Caco-2 (cell line): ENCODE measurements at regions not wholly inside any gene's neighbourhood (a gene's known extent, or its start where the extent isn't known, plus 50 kb on each side); places are given as distances from the start of the nearest gene placed in this dataset.

ENCODE experiments used
- BruUV-seq: library from RNA; stranded (reverse); fragments of 400-500 nt; replicated peaks from 2 replicates; lab custom pipeline; 2021; lab: Mats Ljungman, UMichigan
- CTCF ChIA-PET: fragments of 300-600 bp; sonication (Branson Sonifier 250); formaldehyde crosslinking; loops from one replicate; lab custom pipeline; 2022; ENCODE audit warnings: antibody characterized with exemption; lab: Charles Lee
- POLR2A ChIA-PET: fragments of 300-600 bp; sonication (Branson Sonifier 250); formaldehyde crosslinking; loops from one replicate; lab custom pipeline; 2022; ENCODE audit warnings: antibody characterized with exemption; lab: Charles Lee
- DNase-seq, 2 experiments: peaks; one replicate each; pipeline versions ENCODE4 v3.0.0 to v3.0.0-alpha.2; 2020 to 2022
- H3K27me3 ChIP-seq: replicated peaks from 2 replicates; pipeline ENCODE4 v1.6.0; 2011; ENCODE audit warnings: low read length; ENCODE audit not compliant: control insufficient read depth, insufficient read depth
- H3K36me3 ChIP-seq: 2 replicates; pipeline ENCODE4 v1.5.1; 2011; ENCODE audit warnings: low read length; ENCODE audit not compliant: control insufficient read depth, insufficient read depth
- H3K4me1 ChIP-seq: fragments of 250-450 bp; sonication (Bioruptor Pico); 2 replicates; pipeline ENCODE4 v1.5.1; 2020; ENCODE audit warnings: mild to moderate bottlenecking
- H3K4me3 ChIP-seq: 2 replicates; pipeline ENCODE4 v1.5.1; 2011; ENCODE audit warnings: low read depth, mild to moderate bottlenecking, control low read depth, low read length
- H3K9me3 ChIP-seq: fragments of 250-450 bp; sonication (Bioruptor Pico); 2 replicates; pipeline ENCODE4 v1.5.1; 2020; ENCODE audit warnings: mild to moderate bottlenecking, moderate library complexity
- H3K27ac Mint-ChIP-seq: one replicate; pipeline ENCODE4 v1.8.0; 2022; ENCODE audit warnings: mixed read lengths; ENCODE audit not compliant: unreplicated experiment
- H3K27me3 Mint-ChIP-seq: one replicate; pipeline ENCODE4 v1.8.0; 2022; ENCODE audit warnings: mixed read lengths; ENCODE audit not compliant: insufficient read depth, unreplicated experiment
- H3K36me3 Mint-ChIP-seq: one replicate; pipeline ENCODE4 v1.8.0; 2022; ENCODE audit warnings: mild to moderate bottlenecking, mixed read lengths; ENCODE audit not compliant: insufficient read depth, unreplicated experiment
- H3K4me1 Mint-ChIP-seq: one replicate; pipeline ENCODE4 v1.8.0; 2022; ENCODE audit warnings: low read depth, mixed read lengths; ENCODE audit not compliant: unreplicated experiment
- H3K4me3 Mint-ChIP-seq: one replicate; pipeline ENCODE4 v1.8.0; 2022; ENCODE audit warnings: mild to moderate bottlenecking, moderate library complexity, mixed read lengths; ENCODE audit not compliant: unreplicated experiment
- H3K9me3 Mint-ChIP-seq: one replicate; pipeline ENCODE4 v1.8.0; 2022; ENCODE audit warnings: mixed read lengths; ENCODE audit not compliant: unreplicated experiment
- intact Hi-C: fragments of 100-400 bp; cut with micrococcal nuclease; formaldehyde crosslinking; loops from one replicate; pipeline ENCODE4 v1.10.0; 2022; ENCODE audit not compliant: unreplicated experiment
- TF ChIP-seq, protein P1 (sequence below), 2 experiments: fragments of 200-600 bp in 1 of 2; IDR thresholded peaks; 1 replicate in 1 of 2; 2 replicates in 1 of 2; pipeline versions ENCODE4 v1.5.1 to v1.8.0; 2011 to 2022; ENCODE audit warnings: antibody characterized with exemption in 1 of 2, control low read depth in 1 of 2, inconsistent platforms in 1 of 2, low read depth in 1 of 2, low read length in 1 of 2, mild to moderate bottlenecking in 1 of 2, moderate library complexity in 1 of 2; ENCODE audit not compliant: insufficient read depth in 1 of 2, severe bottlenecking in 1 of 2, unreplicated experiment in 1 of 2

DNA sequence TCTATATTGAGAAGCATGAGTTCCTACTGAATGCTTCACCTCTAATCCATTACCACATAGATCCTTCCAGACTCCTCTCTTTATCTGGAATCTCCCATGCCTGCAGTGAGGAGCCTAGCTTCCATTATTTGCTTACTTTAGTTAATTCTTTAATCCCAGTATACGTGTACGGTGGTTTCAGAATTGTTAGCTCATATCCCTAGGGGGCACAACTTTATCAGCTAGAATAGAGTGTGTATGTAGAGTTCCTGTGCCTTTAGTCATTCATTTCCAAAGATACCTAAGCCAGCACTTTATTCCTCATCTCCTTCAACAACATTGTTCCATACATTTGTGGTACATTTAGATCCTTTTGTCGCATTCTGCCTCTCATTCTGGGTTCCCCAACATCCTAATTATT, 226.0 kb downstream of the TJP1 start:
- Mint-ChIP-seq H3K27ac (no peak overlapping the region), H3K36me3 (no peaks in the 10 kb centered on the region), H3K27me3 (peaks cover 9% of the 10 kb centered on the region), H3K4me1 (no peaks in the 10 kb centered on the region), H3K4me3 (no peak overlapping the region), H3K9me3 (no peaks in the 10 kb centered on the region)
- intact Hi-C loops = no loop called here
- DNase-seq = peak in 1 of 2 experiments; percentile 21
- Histone ChIP-seq H3K27me3 (no peaks in the 10 kb centered on the region), H3K36me3 (no peaks in the 10 kb centered on the region), H3K9me3 (no peaks in the 10 kb centered on the region), H3K4me3 (no peak overlapping the region), H3K4me1 (peaks cover 6% of the 10 kb centered on the region; the same call in 1 of the 2 replicates)
- ChIA-PET POLR2A (no interaction called here), CTCF (interaction anchor here (0.7 to 1.2 kb wide), 4 partner anchors 17 to 330 kb away, joined by 3 to 4 read pairs (median 4); no protein-coding TSS in a partner anchor)
- BruUV-seq = no TSS peak
- TF ChIP-seq, protein P1, sequence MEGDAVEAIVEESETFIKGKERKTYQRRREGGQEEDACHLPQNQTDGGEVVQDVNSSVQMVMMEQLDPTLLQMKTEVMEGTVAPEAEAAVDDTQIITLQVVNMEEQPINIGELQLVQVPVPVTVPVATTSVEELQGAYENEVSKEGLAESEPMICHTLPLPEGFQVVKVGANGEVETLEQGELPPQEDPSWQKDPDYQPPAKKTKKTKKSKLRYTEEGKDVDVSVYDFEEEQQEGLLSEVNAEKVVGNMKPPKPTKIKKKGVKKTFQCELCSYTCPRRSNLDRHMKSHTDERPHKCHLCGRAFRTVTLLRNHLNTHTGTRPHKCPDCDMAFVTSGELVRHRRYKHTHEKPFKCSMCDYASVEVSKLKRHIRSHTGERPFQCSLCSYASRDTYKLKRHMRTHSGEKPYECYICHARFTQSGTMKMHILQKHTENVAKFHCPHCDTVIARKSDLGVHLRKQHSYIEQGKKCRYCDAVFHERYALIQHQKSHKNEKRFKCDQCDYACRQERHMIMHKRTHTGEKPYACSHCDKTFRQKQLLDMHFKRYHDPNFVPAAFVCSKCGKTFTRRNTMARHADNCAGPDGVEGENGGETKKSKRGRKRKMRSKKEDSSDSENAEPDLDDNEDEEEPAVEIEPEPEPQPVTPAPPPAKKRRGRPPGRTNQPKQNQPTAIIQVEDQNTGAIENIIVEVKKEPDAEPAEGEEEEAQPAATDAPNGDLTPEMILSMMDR (IDR thresholded peaks at IDR 0.05; ENCODE audit: insufficient read depth in 1 of 2, low read depth in 1 of 2, low read length in 1 of 2, severe bottlenecking in 1 of 2, unreplicated experiment in 1 of 2) = peak in 1 of 2 experiments; percentile 2

DNA sequence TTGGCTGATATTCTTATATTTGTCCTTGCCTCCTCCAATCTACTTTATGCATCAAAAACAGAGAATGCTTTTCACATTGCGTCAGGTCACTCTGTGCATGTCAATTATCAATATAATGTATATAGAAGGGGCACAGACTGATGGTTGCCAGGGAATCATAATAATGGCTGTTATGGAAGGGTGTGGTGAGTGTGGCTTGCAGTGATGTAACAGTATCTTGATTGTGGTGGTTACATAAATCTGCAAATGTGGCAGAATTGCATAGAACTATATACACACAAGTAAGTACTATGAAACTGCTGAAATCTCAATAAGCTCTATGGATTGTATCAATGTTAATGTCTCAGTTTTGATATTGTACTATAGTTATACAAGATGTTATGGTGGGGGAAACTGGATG, 228.6 kb downstream of the TJP1 start:
- TF ChIP-seq, protein P1 (IDR thresholded peaks at IDR 0.05; ENCODE audit: insufficient read depth in 1 of 2, low read depth in 1 of 2, low read length in 1 of 2, severe bottlenecking in 1 of 2, unreplicated experiment in 1 of 2) = no peak
- intact Hi-C loops = no loop called here
- Histone ChIP-seq H3K36me3 (no peaks in the 10 kb centered on the region), H3K4me3 (no peak overlapping the region), H3K27me3 (no peaks in the 10 kb centered on the region), H3K4me1 (peaks cover 6% of the 10 kb centered on the region; the same call in 1 of the 2 replicates), H3K9me3 (no peaks in the 10 kb centered on the region)
- H3K4me1 Mint-ChIP-seq = no peaks in the 10 kb centered on the region
- H3K36me3 Mint-ChIP-seq = no peaks in the 10 kb centered on the region
- POLR2A ChIA-PET = no interaction called here
- H3K9me3 Mint-ChIP-seq = no peaks in the 10 kb centered on the region
- H3K4me3 Mint-ChIP-seq = no peak overlapping the region
- CTCF ChIA-PET = no interaction called here
- no peak for DNase-seq
- no TSS peak for BruUV-seq
- H3K27me3 Mint-ChIP-seq = peaks cover 11% of the 10 kb centered on the region
- no peak overlapping the region for H3K27ac Mint-ChIP-seq

- no TSS peak for BruUV-seq
Observed at GRCh38 chr15:29593111-29593510, 229.2 kb downstream of the TJP1 start.

More at GRCh38 chr15:29593111-29593510, 229.2 kb downstream of the TJP1 start:
- Histone ChIP-seq H3K27me3 (no peaks in the 10 kb centered on the region), H3K36me3 (no peaks in the 10 kb centered on the region), H3K4me1 (peaks cover 6% of the 10 kb centered on the region; the same call in 1 of the 2 replicates), H3K4me3 (no peak overlapping the region), H3K9me3 (no peaks in the 10 kb centered on the region)
- intact Hi-C loops = no loop called here
- Mint-ChIP-seq H3K27ac (no peak overlapping the region), H3K9me3 (no peaks in the 10 kb centered on the region), H3K4me1 (no peaks in the 10 kb centered on the region), H3K36me3 (no peaks in the 10 kb centered on the region), H3K27me3 (peaks cover 11% of the 10 kb centered on the region), H3K4me3 (no peak overlapping the region)
- no peak for DNase-seq
- POLR2A ChIA-PET = no interaction called here
- TF ChIP-seq, protein P1 (IDR thresholded peaks at IDR 0.05; ENCODE audit: insufficient read depth in 1 of 2, low read depth in 1 of 2, low read length in 1 of 2, severe bottlenecking in 1 of 2, unreplicated experiment in 1 of 2) = no peak
- CTCF ChIA-PET = no interaction called here
